HFF-Myc (cell line): ENCODE measurements at regions not wholly inside any gene's neighbourhood (a gene's known extent, or its start where the extent isn't known, plus 50 kb on each side); places are given as distances from the start of the nearest gene placed in this dataset.
"Not testable (repeated sequence)": the region's sequence is repeated elsewhere in the genome, so short reads cannot be mapped to it uniquely, and the experiment has no call there.

Source experiments
- DNase-seq: peaks from one replicate; pipeline ENCODE4 v3.0.0-alpha.2; 2011; ENCODE audit warnings: low read depth; ENCODE audit errors: extremely low read depth
- H3K4me3 ChIP-seq: replicated peaks from 2 replicates; pipeline ENCODE4 v1.5.1; 2011; ENCODE audit warnings: low read depth, mild to moderate bottlenecking, control low read depth, low read length
- CTCF ChIP-seq: IDR thresholded peaks from 2 replicates; pipeline ENCODE4 v1.5.1; 2012; ENCODE audit warnings: mild to moderate bottlenecking, low read depth, low read length, control low read depth; ENCODE audit errors: missing control alignments

GRCh38 chr20:48360342-48360975 is 467.3 kb downstream of the PREX1 start:
- H3K4me3 ChIP-seq: no peak overlapping the region
- DNase-seq: no peak
- no peak for TF ChIP-seq CTCF

- no peak for TF ChIP-seq CTCF
- no peak overlapping the region for H3K4me3 ChIP-seq
- DNase-seq: no peak
Observed at GRCh38 chr20:48359692-48360341, 468.0 kb downstream of the PREX1 start.

- DNase-seq, H3K4me3 ChIP-seq: not testable (repeated sequence)
Observed at GRCh38 chr20:48359055-48359390, 468.8 kb downstream of the PREX1 start.

- no peak for DNase-seq
- TF ChIP-seq CTCF: no peak
- H3K4me3 ChIP-seq: no peak overlapping the region
Observed at GRCh38 chr20:48358176-48359054, 469.4 kb downstream of the PREX1 start.

GRCh38 chr20:48357714-48358113 is 470.1 kb downstream of the PREX1 start:
- TF ChIP-seq CTCF: no peak
- DNase-seq: no peak
- no peak overlapping the region for H3K4me3 ChIP-seq

GRCh38 chr20:48354903-48355302 is 472.9 kb downstream of the PREX1 start:
- DNase-seq: no peak
- TF ChIP-seq CTCF: no peak
- no peak overlapping the region for H3K4me3 ChIP-seq

GRCh38 chr20:48354320-48354876 is 473.4 kb downstream of the PREX1 start:
- DNase-seq: no peak
- TF ChIP-seq CTCF: no peak
- H3K4me3 ChIP-seq: no peak overlapping the region
